Activated B cell treated with CpG ODN at 0.5 μM for 24 hours (primary cell): ENCODE measurements at regions not wholly inside any gene's neighbourhood (a gene's known extent, or its start where the extent isn't known, plus 50 kb on each side); places are given as distances from the start of the nearest gene placed in this dataset.

Experiments
- ATAC-seq: fragments of 200-7000 bp; cut with Tn5 transposase; one replicate; pipeline ENCODE4 v1.10.0; 2021; ENCODE audit warnings: low read depth, mild to moderate bottlenecking, moderate library complexity
- CTCF ChIA-PET: fragments of 350-600 bp; sonication (Branson Sonifier 250); formaldehyde crosslinking; loops from one replicate; lab custom pipeline; 2021; ENCODE audit warnings: antibody characterized with exemption; lab: Charles Lee
- POLR2A ChIA-PET: fragments of 350-600 bp; sonication (Branson Sonifier 250); formaldehyde crosslinking; loops from one replicate; lab custom pipeline; 2021; ENCODE audit warnings: antibody characterized with exemption; lab: Charles Lee
- DNase-seq: peaks from one replicate; pipeline ENCODE4 v3.0.0; 2022
- H3K27ac Mint-ChIP-seq: one replicate; pipeline ENCODE4 v1.8.0; 2020; ENCODE audit warnings: mixed read lengths
- H3K27me3 Mint-ChIP-seq: one replicate; pipeline ENCODE4 v1.8.0; 2021; ENCODE audit warnings: mixed read lengths
- H3K36me3 Mint-ChIP-seq: one replicate; pipeline ENCODE4 v1.8.0; 2021; ENCODE audit warnings: low read depth, mixed read lengths
- H3K4me1 Mint-ChIP-seq: one replicate; pipeline ENCODE4 v1.8.0; 2021; ENCODE audit warnings: mixed read lengths
- H3K4me3 Mint-ChIP-seq: one replicate; pipeline ENCODE4 v1.8.0; 2020; ENCODE audit warnings: mild to moderate bottlenecking, mixed read lengths
- H3K9me3 Mint-ChIP-seq: one replicate; pipeline ENCODE4 v1.8.0; 2020; ENCODE audit warnings: mixed read lengths
- CTCF ChIP-seq: fragments of 200-600 bp; IDR thresholded peaks from one replicate; pipeline ENCODE4 v1.8.0; 2022; ENCODE audit warnings: antibody characterized with exemption, mild to moderate bottlenecking
- intact Hi-C: fragments of 100-400 bp; cut with micrococcal nuclease; formaldehyde crosslinking; loops from one replicate; pipeline ENCODE4 v1.15.1; 2024

- no peaks in the 10 kb centered on the region for H3K9me3 Mint-ChIP-seq
- DNase-seq (no peak), ATAC-seq (no peak)
- H3K4me1 Mint-ChIP-seq: no peaks in the 10 kb centered on the region
- intact Hi-C loops: no loop called here
- ChIA-PET CTCF (no interaction called here), POLR2A (no interaction called here)
- no peak overlapping the region for H3K4me3 Mint-ChIP-seq
- H3K27ac Mint-ChIP-seq: no peak overlapping the region
- no peak for TF ChIP-seq CTCF
- peaks cover 8% of the 10 kb centered on the region for H3K27me3 Mint-ChIP-seq
- no peaks in the 10 kb centered on the region for H3K36me3 Mint-ChIP-seq
Measured at GRCh38 chr7:45456747-45457524, 117.2 kb upstream of the ADCY1 start.

- no peaks in the 10 kb centered on the region for H3K9me3 Mint-ChIP-seq
- H3K36me3 Mint-ChIP-seq: no peaks in the 10 kb centered on the region
- ChIA-PET CTCF (no interaction called here), POLR2A (no interaction called here)
- ATAC-seq: no peak
- no peaks in the 10 kb centered on the region for H3K4me1 Mint-ChIP-seq
- no peak for DNase-seq
- H3K27me3 Mint-ChIP-seq: peaks cover 8% of the 10 kb centered on the region
- H3K27ac Mint-ChIP-seq: no peak overlapping the region
- H3K4me3 Mint-ChIP-seq: no peak overlapping the region
- no peak for TF ChIP-seq CTCF
- intact Hi-C loops: no loop called here
Measured at GRCh38 chr7:45457591-45457990, 116.6 kb upstream of the ADCY1 start.

GRCh38 chr7:45459476-45459875 is 114.7 kb upstream of the ADCY1 start:
- Mint-ChIP-seq H3K36me3 (no peaks in the 10 kb centered on the region), H3K4me1 (no peaks in the 10 kb centered on the region), H3K9me3 (no peaks in the 10 kb centered on the region), H3K4me3 (no peak overlapping the region), H3K27ac (no peak overlapping the region), H3K27me3 (peaks cover 3% of the 10 kb centered on the region)
- CTCF ChIA-PET: no interaction called here
- POLR2A ChIA-PET: no interaction called here
- DNase-seq (no peak), ATAC-seq (no peak)
- TF ChIP-seq CTCF: no peak
- intact Hi-C loops: no loop called here

- H3K27me3 Mint-ChIP-seq: no peaks in the 10 kb centered on the region
- ChIA-PET CTCF (no interaction called here), POLR2A (no interaction called here)
- intact Hi-C loops: no loop called here
- H3K9me3 Mint-ChIP-seq: no peaks in the 10 kb centered on the region
- no peak overlapping the region for H3K4me3 Mint-ChIP-seq
- no peaks in the 10 kb centered on the region for H3K4me1 Mint-ChIP-seq
- H3K27ac Mint-ChIP-seq: no peak overlapping the region
- TF ChIP-seq CTCF: no peak
- no peaks in the 10 kb centered on the region for H3K36me3 Mint-ChIP-seq
- ATAC-seq (no peak), DNase-seq (no peak)
Measured at GRCh38 chr7:45460379-45460778, 113.8 kb upstream of the ADCY1 start.

GRCh38 chr7:45461026-45461425 is 113.1 kb upstream of the ADCY1 start:
- Mint-ChIP-seq H3K27ac (no peak overlapping the region), H3K9me3 (no peaks in the 10 kb centered on the region), H3K27me3 (no peaks in the 10 kb centered on the region), H3K4me3 (no peak overlapping the region), H3K4me1 (no peaks in the 10 kb centered on the region), H3K36me3 (no peaks in the 10 kb centered on the region)
- ChIA-PET POLR2A (no interaction called here), CTCF (no interaction called here)
- DNase-seq: no peak
- TF ChIP-seq CTCF: no peak
- intact Hi-C loops: no loop called here
- no peak for ATAC-seq
